WTC11 (cell line): ENCODE measurements at regions not wholly inside any gene's neighbourhood (a gene's known extent, or its start where the extent isn't known, plus 50 kb on each side); places are given as distances from the start of the nearest gene placed in this dataset.

Experiments
- ATAC-seq: fragments of 200-7000 bp; cut with Tn5 transposase; 2 replicates; pipeline ENCODE4 v1.10.0; 2021; ENCODE audit warnings: mild to moderate bottlenecking, moderate library complexity
- CTCF ChIA-PET: fragments of 300-600 bp; sonication (Branson Sonifier 250); formaldehyde crosslinking; loops from one replicate; lab custom pipeline; 2021; ENCODE audit warnings: antibody characterized with exemption; lab: Charles Lee
- POLR2A ChIA-PET: fragments of 350-600 bp; sonication (Branson Sonifier 250); formaldehyde crosslinking; loops from one replicate; lab custom pipeline; 2021; ENCODE audit warnings: antibody characterized with exemption; lab: Charles Lee
- DNase-seq: peaks from one replicate; pipeline ENCODE4 v3.0.0; 2021; ENCODE audit warnings: low spot score
- H3K27ac Mint-ChIP-seq: 2 replicates; pipeline ENCODE4 v1.8.0; 2021; ENCODE audit warnings: mixed read lengths
- H3K27me3 Mint-ChIP-seq: 2 replicates; pipeline ENCODE4 v1.8.0; 2021; ENCODE audit warnings: low read depth, mild to moderate bottlenecking, moderate library complexity, mixed read lengths
- H3K36me3 Mint-ChIP-seq: 2 replicates; pipeline ENCODE4 v1.8.0; 2021; ENCODE audit warnings: mixed read lengths
- H3K4me1 Mint-ChIP-seq: 2 replicates; pipeline ENCODE4 v1.8.0; 2022; ENCODE audit warnings: mixed read lengths
- H3K4me3 Mint-ChIP-seq: 2 replicates; pipeline ENCODE4 v1.8.0; 2021; ENCODE audit warnings: mild to moderate bottlenecking, moderate library complexity, mixed read lengths
- H3K9me3 Mint-ChIP-seq: 2 replicates; pipeline ENCODE4 v1.8.0; 2021; ENCODE audit warnings: mixed read lengths
- ATF6 ChIP-seq: sonication (generic); formaldehyde crosslinking; IDR thresholded peaks from 2 replicates; pipeline ENCODE4 v1.8.1; 2023; ENCODE audit warnings: mild to moderate bottlenecking, missing genetic modification reagents
- CBFB ChIP-seq: sonication (generic); formaldehyde crosslinking; IDR thresholded peaks from 2 replicates; pipeline ENCODE4 v1.8.1; 2022; ENCODE audit warnings: mild to moderate bottlenecking, low read depth, missing genetic modification reagents
- E2F5 ChIP-seq: sonication (generic); formaldehyde crosslinking; IDR thresholded peaks from 2 replicates; pipeline ENCODE4 v1.8.1; 2022; ENCODE audit warnings: mild to moderate bottlenecking, moderate library complexity, missing genetic modification reagents
- FOXP4 ChIP-seq: sonication (generic); formaldehyde crosslinking; IDR thresholded peaks from 2 replicates; pipeline ENCODE4 v1.8.0; 2022; ENCODE audit warnings: mild to moderate bottlenecking, missing genetic modification reagents
- GRHL2 ChIP-seq: fragments of 250-450 bp; sonication (Bioruptor Pico); IDR thresholded peaks from 2 replicates; pipeline ENCODE4 v1.8.0; 2022; ENCODE audit warnings: mild to moderate bottlenecking, moderate library complexity; ENCODE audit not compliant: insufficient replicate concordance, severe bottlenecking
- HMGXB4 ChIP-seq: sonication (generic); formaldehyde crosslinking; IDR thresholded peaks from 2 replicates; pipeline ENCODE4 v1.8.1; 2023; ENCODE audit warnings: mild to moderate bottlenecking, moderate library complexity, missing genetic modification reagents
- IRF2 ChIP-seq: sonication (generic); formaldehyde crosslinking; IDR thresholded peaks from 2 replicates; pipeline ENCODE4 v1.8.0; 2022; ENCODE audit warnings: low read depth, missing genetic modification reagents, borderline replicate concordance
- JUN ChIP-seq: sonication (generic); formaldehyde crosslinking; IDR thresholded peaks from 2 replicates; pipeline ENCODE4 v1.8.0; 2023; ENCODE audit warnings: mild to moderate bottlenecking, missing genetic modification reagents
- MYBL2 ChIP-seq: sonication (generic); formaldehyde crosslinking; IDR thresholded peaks from 2 replicates; pipeline ENCODE4 v1.8.1; 2023; ENCODE audit warnings: mild to moderate bottlenecking, moderate library complexity, missing genetic modification reagents
- NR2C2 ChIP-seq: sonication (generic); formaldehyde crosslinking; IDR thresholded peaks from 2 replicates; pipeline ENCODE4 v1.8.0; 2022; ENCODE audit warnings: mild to moderate bottlenecking, missing genetic modification reagents
- PREB ChIP-seq: sonication (generic); formaldehyde crosslinking; IDR thresholded peaks from 2 replicates; pipeline ENCODE4 v1.8.1; 2022; ENCODE audit warnings: mild to moderate bottlenecking, missing genetic modification reagents, moderate library complexity, borderline replicate concordance
- SMAD4 ChIP-seq: sonication (generic); formaldehyde crosslinking; IDR thresholded peaks from 2 replicates; pipeline ENCODE4 v1.8.0; 2022; ENCODE audit warnings: mild to moderate bottlenecking, missing genetic modification reagents
- STAT6 ChIP-seq: sonication (generic); formaldehyde crosslinking; conservative IDR thresholded peaks from 2 replicates; pipeline ENCODE4 v1.8.1; 2023; ENCODE audit warnings: mild to moderate bottlenecking, low read depth, missing genetic modification reagents, moderate library complexity
- ZBTB21 ChIP-seq: sonication (generic); formaldehyde crosslinking; IDR thresholded peaks from 2 replicates; pipeline ENCODE4 v1.8.1; 2023; ENCODE audit warnings: mild to moderate bottlenecking, missing genetic modification reagents, borderline replicate concordance
- ZBTB43 ChIP-seq: sonication (generic); formaldehyde crosslinking; IDR thresholded peaks from 2 replicates; pipeline ENCODE4 v1.8.1; 2023; ENCODE audit warnings: mild to moderate bottlenecking, missing genetic modification reagents
- ZMAT4 ChIP-seq: fragments of 250-450 bp; sonication (Bioruptor Pico); IDR thresholded peaks from 2 replicates; pipeline ENCODE4 v1.9.0; 2021; ENCODE audit warnings: mild to moderate bottlenecking
- ZNF138 ChIP-seq: sonication (generic); formaldehyde crosslinking; conservative IDR thresholded peaks from 2 replicates; pipeline ENCODE4 v1.8.1; 2022; ENCODE audit warnings: mild to moderate bottlenecking, moderate library complexity, missing genetic modification reagents
- ZNF263 ChIP-seq: sonication (generic); formaldehyde crosslinking; IDR thresholded peaks from 2 replicates; pipeline ENCODE4 v1.8.1; 2022; ENCODE audit warnings: low read depth, mild to moderate bottlenecking, moderate library complexity, missing genetic modification reagents
- ZNF423 ChIP-seq: fragments of 250-450 bp; sonication (Bioruptor Pico); IDR thresholded peaks from 2 replicates; pipeline ENCODE4 v2.1.2; 2022; ENCODE audit warnings: mild to moderate bottlenecking, moderate library complexity
- ZNF671 ChIP-seq: fragments of 250-450 bp; sonication (Bioruptor Pico); IDR thresholded peaks from 2 replicates; pipeline ENCODE4 v1.8.0; 2021; ENCODE audit warnings: mild to moderate bottlenecking

GRCh38 chr2:16263241-16263890, 323.0 kb downstream of the MYCN start:
- no peak overlapping the region for H3K27ac Mint-ChIP-seq
- TF ChIP-seq ZNF263 (no peak), ZNF423 (CRISPR knock-in tag) (no peak), PREB (no peak), NR2C2 (CRISPR knock-in tag) (no peak), ZMAT4 (CRISPR knock-in tag) (no peak), ATF6 (CRISPR knock-in tag) (no peak)
- TF ChIP-seq, all 79 proteins: peak for 0
- ChIA-PET POLR2A (no interaction called here), CTCF (interaction anchor here (0.7 kb wide), 1 partner anchor 268 kb away, joined by 3 read pairs; no protein-coding TSS in a partner anchor)
- no peaks in the 10 kb centered on the region for H3K27me3 Mint-ChIP-seq
- no peak overlapping the region for H3K4me3 Mint-ChIP-seq
- ATAC-seq (no peak), DNase-seq (no peak)
- peaks cover 21% of the 10 kb centered on the region for H3K4me1 Mint-ChIP-seq
- peaks cover 6% of the 10 kb centered on the region; the same call in 1 of the 2 replicates for H3K9me3 Mint-ChIP-seq
- H3K36me3 Mint-ChIP-seq, result no peaks in the 10 kb centered on the region

GRCh38 chr2:16262526-16263178, 322.3 kb downstream of the MYCN start:
- POLR2A ChIA-PET, result interaction anchor here (0.9 kb wide), 1 partner anchor 21 kb away, joined by 3 read pairs; no protein-coding TSS in a partner anchor
- peaks cover 6% of the 10 kb centered on the region; the same call in 1 of the 2 replicates for H3K9me3 Mint-ChIP-seq
- H3K4me3 Mint-ChIP-seq, result no peak overlapping the region
- H3K4me1 Mint-ChIP-seq, result peaks cover 21% of the 10 kb centered on the region
- no peak overlapping the region for H3K27ac Mint-ChIP-seq
- CTCF ChIA-PET, result interaction anchor here (1.0 kb wide), 1 partner anchor 44 kb away, joined by 3 read pairs; no protein-coding TSS in a partner anchor
- no peak for DNase-seq
- H3K36me3 Mint-ChIP-seq, result no peaks in the 10 kb centered on the region
- no peak for ATAC-seq
- no peaks in the 10 kb centered on the region for H3K27me3 Mint-ChIP-seq
- TF ChIP-seq ZNF671 (CRISPR knock-in tag), result no peak
- TF ChIP-seq JUN (CRISPR knock-in tag), result no peak
- TF ChIP-seq FOXP4 (CRISPR knock-in tag), result no peak
- TF ChIP-seq ZMAT4 (CRISPR knock-in tag), result no peak
- TF ChIP-seq E2F5 (CRISPR knock-in tag), result no peak
- no peak for TF ChIP-seq CBFB (CRISPR knock-in tag)
- no peak for TF ChIP-seq MYBL2
- no peak for TF ChIP-seq HMGXB4 (CRISPR knock-in tag)
- TF ChIP-seq ZNF138 (CRISPR knock-in tag), result no peak
- no peak for TF ChIP-seq STAT6 (CRISPR knock-in tag)
- no peak for TF ChIP-seq ZBTB43 (CRISPR knock-in tag)
- TF ChIP-seq SMAD4 (CRISPR knock-in tag), result no peak
- TF ChIP-seq ZBTB21 (CRISPR knock-in tag), result no peak
- TF ChIP-seq GRHL2 (CRISPR knock-in tag), result no peak
- TF ChIP-seq IRF2, result no peak
